ENCODE measurements at regions not wholly inside any gene's neighbourhood (a gene's known extent, or its start where the extent isn't known, plus 50 kb on each side); places are given as distances from the start of the nearest gene placed in this dataset.

DNA sequence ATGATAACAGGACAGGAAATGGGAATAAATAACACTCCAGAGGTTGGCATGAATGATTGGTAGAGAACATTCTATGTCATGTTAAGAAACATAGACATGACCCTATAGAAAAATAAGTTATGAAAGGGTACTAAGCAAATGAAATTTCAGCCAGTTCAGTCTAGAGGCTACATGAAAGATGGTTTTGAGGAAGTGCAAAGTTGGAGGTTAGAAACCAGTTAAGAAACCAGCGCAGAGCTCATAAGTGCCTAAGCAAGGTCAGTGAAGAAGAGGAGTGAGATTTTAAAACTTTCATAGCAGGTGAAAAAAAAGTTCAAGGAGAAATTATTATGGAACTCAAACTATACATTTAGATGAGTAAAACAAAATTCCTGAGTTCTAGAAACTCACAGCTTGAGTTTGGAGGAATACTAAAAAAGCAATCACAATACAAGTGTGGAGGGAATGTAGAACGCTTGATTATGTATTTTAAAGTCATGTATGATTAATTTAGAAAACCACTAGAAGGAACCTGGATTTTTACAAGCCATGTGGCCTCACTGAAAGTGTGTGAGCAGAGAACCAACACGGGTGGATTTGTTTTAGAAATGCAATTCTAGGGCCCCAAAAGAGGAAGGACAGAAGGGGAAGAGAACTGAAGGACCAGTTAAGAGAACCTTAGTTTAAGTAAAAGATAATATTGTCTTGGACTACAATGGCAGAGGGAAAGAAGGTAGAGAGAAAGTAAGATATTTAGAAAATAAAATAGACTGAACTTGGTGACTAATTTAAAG, 162.4 kb downstream of the PCDH20 start:
- Histone ChIP-seq H3K4me1 (ENCODE audit: control insufficient read depth in 2 of 3, insufficient read depth in 2 of 3, low read depth in 1 of 3, low read length in 3 of 3) (no peaks in the 10 kb centered on the region), H3K36me3 (ENCODE audit: control insufficient read depth in 2 of 3, insufficient read depth in 3 of 3, low read length in 3 of 3) (no peaks in the 10 kb centered on the region), H3K9ac (ENCODE audit: low read length in 3 of 3) (no peak overlapping the region), H3K27ac (ENCODE audit: low read depth in 2 of 2, low read length in 2 of 2) (no peak overlapping the region), H3K9me3 (ENCODE audit: control insufficient read depth in 2 of 3, insufficient read depth in 1 of 3, low read length in 3 of 3) (no peaks in the 10 kb centered on the region), H3K27me3 (ENCODE audit: control insufficient read depth, insufficient read depth, low read length) (no peaks in the 10 kb centered on the region), H3K4me3 (ENCODE audit: low read length in 3 of 3) (no peak overlapping the region)
- no peak for FAIRE-seq
- no peak for DNase-seq
- TF ChIP-seq CTCF (IDR thresholded peaks at IDR 0.05; ENCODE audit: borderline replicate concordance, extremely low read depth, insufficient read depth), result no peak
- intact Hi-C loops (cut with DNase I), result no loop called here

DNA sequence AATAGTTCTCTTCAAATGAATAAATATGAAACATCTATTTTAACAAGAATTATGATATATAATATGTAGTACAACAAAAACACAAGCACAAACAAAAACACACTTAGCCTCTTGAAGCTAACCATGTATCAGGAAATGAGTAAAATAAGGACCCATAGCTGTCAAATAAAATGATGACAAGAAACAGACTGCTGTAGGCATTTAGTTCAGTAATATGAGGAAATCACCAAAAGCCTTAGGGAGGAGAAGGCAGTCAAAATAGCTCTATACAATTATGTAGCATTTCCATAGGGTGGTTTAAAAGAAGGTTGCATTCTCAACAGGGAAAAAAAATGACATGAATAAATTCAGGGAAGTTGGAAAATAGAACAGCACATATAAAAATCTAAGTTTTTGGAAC, 163.4 kb downstream of the PCDH20 start:
- DNase-seq (peak in 2 of 5 donors; percentile 53 to 72), FAIRE-seq (no peak)
- no peak overlapping the region for H3K4me3 ChIP-seq (ENCODE audit: low read length in 3 of 3)
- H3K36me3 ChIP-seq (ENCODE audit: control insufficient read depth in 2 of 3, insufficient read depth in 3 of 3, low read length in 3 of 3), result no peaks in the 10 kb centered on the region
- no peaks in the 10 kb centered on the region for H3K4me1 ChIP-seq (ENCODE audit: control insufficient read depth in 2 of 3, insufficient read depth in 2 of 3, low read depth in 1 of 3, low read length in 3 of 3)
- no peaks in the 10 kb centered on the region for H3K27me3 ChIP-seq (ENCODE audit: control insufficient read depth, insufficient read depth, low read length)
- H3K27ac ChIP-seq (ENCODE audit: low read depth in 2 of 2, low read length in 2 of 2), result no peak overlapping the region
- no peak for TF ChIP-seq CTCF (IDR thresholded peaks at IDR 0.05; ENCODE audit: borderline replicate concordance, extremely low read depth, insufficient read depth)
- H3K9ac ChIP-seq (ENCODE audit: low read length in 3 of 3), result no peak overlapping the region
- H3K9me3 ChIP-seq (ENCODE audit: control insufficient read depth in 2 of 3, insufficient read depth in 1 of 3, low read length in 3 of 3), result no peaks in the 10 kb centered on the region
- intact Hi-C loops (cut with DNase I), result no loop called here

- FAIRE-seq, result no peak
- H3K9ac ChIP-seq (ENCODE audit: low read length in 3 of 3), result no peak overlapping the region
- H3K27ac ChIP-seq (ENCODE audit: low read depth in 2 of 2, low read length in 2 of 2), result no peak overlapping the region
- peak in 1 of 5 donors; percentile 30 for DNase-seq
- no peaks in the 10 kb centered on the region for H3K27me3 ChIP-seq (ENCODE audit: control insufficient read depth, insufficient read depth, low read length)
- intact Hi-C loops (cut with DNase I), result no loop called here
- no peaks in the 10 kb centered on the region for H3K4me1 ChIP-seq (ENCODE audit: control insufficient read depth in 2 of 3, insufficient read depth in 2 of 3, low read depth in 1 of 3, low read length in 3 of 3)
- no peaks in the 10 kb centered on the region for H3K36me3 ChIP-seq (ENCODE audit: control insufficient read depth in 2 of 3, insufficient read depth in 3 of 3, low read length in 3 of 3)
- TF ChIP-seq CTCF (IDR thresholded peaks at IDR 0.05; ENCODE audit: borderline replicate concordance, extremely low read depth, insufficient read depth), result no peak
- H3K4me3 ChIP-seq (ENCODE audit: low read length in 3 of 3), result no peak overlapping the region
- no peaks in the 10 kb centered on the region for H3K9me3 ChIP-seq (ENCODE audit: control insufficient read depth in 2 of 3, insufficient read depth in 1 of 3, low read length in 3 of 3)
Measured at GRCh38 chr13:61247149-61247936, 168.3 kb downstream of the PCDH20 start.

All from kidney (tissue), 13 donors.